Endothelial cell of umbilical vein (primary cell): ENCODE measurements at regions not wholly inside any gene's neighbourhood (a gene's known extent, or its start where the extent isn't known, plus 50 kb on each side); places are given as distances from the start of the nearest gene placed in this dataset.

ENCODE experiments used
- BruUV-seq: library from RNA; stranded (reverse); fragments of 400-500 nt; replicated peaks from 2 replicates; lab custom pipeline; 2021; lab: Mats Ljungman, UMichigan
- CTCF ChIA-PET: fragments of 300-600, 350-600 bp; sonication (Branson Sonifier 250); formaldehyde crosslinking; loops from one replicate; lab custom pipeline; 2021; ENCODE audit warnings: antibody characterized with exemption, inconsistent platforms; lab: Charles Lee
- POLR2A ChIA-PET: fragments of 300-600, 350-600 bp; sonication (Branson Sonifier 250); formaldehyde crosslinking; loops from one replicate; lab custom pipeline; 2021; ENCODE audit warnings: antibody characterized with exemption, inconsistent platforms; lab: Charles Lee
- DNase-seq: peaks from one replicate; pipeline ENCODE4 v3.0.0-alpha.2; 2011; ENCODE audit warnings: low read depth, low spot score
- FAIRE-seq: peaks from 2 replicates; lab custom pipeline; 2011; peaks lifted over from hg19 to GRCh38; lab: Jason Lieb, UNC
- H2AFZ ChIP-seq: 2 replicates; pipeline ENCODE4 v1.6.0; 2012; ENCODE audit warnings: low read depth, low read length, control low read depth, inconsistent platforms
- H3K27ac ChIP-seq: 2 replicates; pipeline ENCODE4 v1.5.1; 2011; ENCODE audit warnings: low read depth, mild to moderate bottlenecking, control low read depth, low read length, moderate library complexity; ENCODE audit not compliant: insufficient read depth
- H3K27me3 ChIP-seq, 2 experiments: 2 replicates each; pipeline versions ENCODE4 v1.6.0 to v1.6.1; 2011; ENCODE audit warnings: low read length in 2 of 2, mixed read lengths in 1 of 2; ENCODE audit not compliant: control insufficient read depth in 2 of 2, insufficient read depth in 2 of 2
- H3K36me3 ChIP-seq, 2 experiments: 2 replicates in 1 of 2; 3 replicates in 1 of 2; pipeline ENCODE4 v1.5.1; 2011; ENCODE audit warnings: low read length in 2 of 2, mild to moderate bottlenecking in 1 of 2, moderate library complexity in 1 of 2; ENCODE audit not compliant: control insufficient read depth in 2 of 2, insufficient read depth in 2 of 2; ENCODE audit errors: extremely low read depth in 1 of 2
- H3K4me1 ChIP-seq: 3 replicates; pipeline ENCODE4 v1.5.1; 2011; ENCODE audit warnings: mild to moderate bottlenecking, low read length; ENCODE audit not compliant: control insufficient read depth, insufficient read depth; ENCODE audit errors: extremely low read depth
- H3K4me2 ChIP-seq: 2 replicates; pipeline ENCODE4 v1.6.1; 2011; ENCODE audit warnings: low read length, control low read depth, mixed read lengths; ENCODE audit not compliant: insufficient read depth
- H3K4me3 ChIP-seq, 3 experiments: fragments of 200-600 bp in 1 of 3; sonication (generic), shearing (Covaris generic) in 1 of 3; replicated peaks in 1 of 3; 2 replicates each; pipeline ENCODE4 v1.5.1; 2011 to 2016; ENCODE audit warnings: control low read depth in 3 of 3, low read length in 3 of 3, mild to moderate bottlenecking in 2 of 3, inconsistent platforms in 1 of 3, low read depth in 1 of 3, moderate library complexity in 1 of 3; ENCODE audit not compliant: insufficient read depth in 1 of 3
- H3K79me2 ChIP-seq: 2 replicates; pipeline ENCODE4 v1.6.0; 2012; ENCODE audit warnings: low read length, inconsistent platforms; ENCODE audit not compliant: control insufficient read depth, insufficient read depth
- H3K9ac ChIP-seq: replicated peaks from 2 replicates; pipeline ENCODE3; 2011; ENCODE audit warnings: low read length, control low read depth; ENCODE audit not compliant: insufficient read depth; ENCODE audit errors: extremely low read depth
- H3K9me1 ChIP-seq: replicated peaks from 3 replicates; pipeline ENCODE4 v1.6.0; 2011; ENCODE audit warnings: mild to moderate bottlenecking, low read length; ENCODE audit not compliant: control insufficient read depth, insufficient read depth; ENCODE audit errors: extremely low read depth
- H3K9me3 ChIP-seq: replicated peaks from 2 replicates; pipeline ENCODE4 v1.5.1; 2012; ENCODE audit warnings: low read length, inconsistent platforms; ENCODE audit not compliant: control insufficient read depth, insufficient read depth
- H4K20me1 ChIP-seq: replicated peaks from 2 replicates; pipeline ENCODE3; 2011; ENCODE audit warnings: mild to moderate bottlenecking, low read length; ENCODE audit not compliant: control insufficient read depth, insufficient read depth; ENCODE audit errors: extremely low read depth
- CTCF ChIP-seq, 2 donors: IDR thresholded peaks; 1 replicate in 1 of 2; 2 replicates in 1 of 2; pipeline ENCODE4 v1.5.1; 2011; ENCODE audit warnings: low read length in 2 of 2, mild to moderate bottlenecking in 2 of 2, moderate library complexity in 2 of 2, control low read depth in 1 of 2, inconsistent platforms in 1 of 2, low read depth in 1 of 2; ENCODE audit not compliant: insufficient read depth in 1 of 2; ENCODE audit errors: extremely low read depth in 1 of 2
- EZH2 ChIP-seq: IDR thresholded peaks from 2 replicates; pipeline ENCODE4 v1.6.1; 2012; ENCODE audit warnings: borderline replicate concordance, low read depth, mild to moderate bottlenecking, moderate library complexity, low read length, inconsistent platforms; ENCODE audit not compliant: severe bottlenecking
- GATA2 ChIP-seq: IDR thresholded peaks from 2 replicates; pipeline ENCODE4 v1.7.0; 2011; ENCODE audit warnings: low read depth, mild to moderate bottlenecking, moderate library complexity, mixed read lengths, low read length; ENCODE audit not compliant: insufficient read length, insufficient read depth
- MYC ChIP-seq: IDR thresholded peaks from one replicate; pipeline ENCODE4 v1.6.1; 2011; ENCODE audit warnings: mild to moderate bottlenecking, low read depth, low read length
- POLR2A ChIP-seq: IDR thresholded peaks from 2 replicates; pipeline ENCODE4 v1.6.1; 2012; ENCODE audit warnings: low read depth, mild to moderate bottlenecking, control low read depth, low read length
- POLR2AphosphoS5 ChIP-seq: IDR thresholded peaks from 2 replicates; pipeline ENCODE4 v1.6.1; 2012; ENCODE audit warnings: low read depth, mild to moderate bottlenecking, control low read depth, low read length, moderate library complexity; ENCODE audit not compliant: insufficient read depth
- dilution Hi-C: fragments of 300-500 bp; cut with MboI; formaldehyde crosslinking; loops from one replicate; pipeline ENCODE4 v1.15.0; 2019; ENCODE audit warnings: low sequenced_read_pairs; ENCODE audit not compliant: extremely low pct_ligation_motif_present
- intact Hi-C: fragments of 100-400 bp; cut with micrococcal nuclease; formaldehyde crosslinking; loops from one replicate; pipeline ENCODE4 v1.10.0; 2022

GRCh38 chr7:31418928-31419327, 78.4 kb upstream of the NEUROD6 start:
- no peaks in the 10 kb centered on the region for H3K4me1 ChIP-seq
- BruUV-seq: no TSS peak
- FAIRE-seq: no peak

More at GRCh38 chr7:31418928-31419327, 78.4 kb upstream of the NEUROD6 start:
- H3K9me1 ChIP-seq: no peaks in the 10 kb centered on the region
- H3K4me3 ChIP-seq: no peak overlapping the region
- intact Hi-C loops: no loop called here
- no peaks in the 10 kb centered on the region for H3K27me3 ChIP-seq
- dilution Hi-C loops: no loop called here
- H2AFZ ChIP-seq: no peak overlapping the region
- H3K79me2 ChIP-seq: no peaks in the 10 kb centered on the region
- H3K27ac ChIP-seq: no peak overlapping the region
- DNase-seq: no peak
- CTCF ChIA-PET: interaction anchor here (1.7 kb wide), 1 partner anchor 24 kb away, joined by 7 read pairs; no protein-coding TSS in a partner anchor
- H4K20me1 ChIP-seq: no peaks in the 10 kb centered on the region
- POLR2A ChIA-PET: no interaction called here
- H3K9me3 ChIP-seq: no peaks in the 10 kb centered on the region
- no peak overlapping the region for H3K4me2 ChIP-seq
- H3K9ac ChIP-seq: no peak overlapping the region
- H3K36me3 ChIP-seq: no peaks in the 10 kb centered on the region
- TF ChIP-seq GATA2 (no peak), CTCF (IDR thresholded peaks at IDR 0.05; ENCODE audit: extremely low read depth in 1 of 2, insufficient read depth in 1 of 2, low read depth in 1 of 2, low read length in 2 of 2) (no peak), POLR2AphosphoS5 (no peak), MYC (no peak), EZH2 (no peak), POLR2A (no peak)
